NT2/D1 (cell line): ENCODE measurements at regions not wholly inside any gene's neighbourhood (a gene's known extent, or its start where the extent isn't known, plus 50 kb on each side); places are given as distances from the start of the nearest gene placed in this dataset.

Experiments
- SUZ12 ChIP-seq: IDR thresholded peaks from 2 replicates; pipeline ENCODE4 v1.6.1; 2011; ENCODE audit not compliant: insufficient read length, insufficient read depth; ENCODE audit errors: extremely low read depth
- YY1 ChIP-seq: IDR thresholded peaks from 2 replicates; pipeline ENCODE4 v1.6.1; 2011; ENCODE audit not compliant: insufficient read length, insufficient read depth
- ZNF274 ChIP-seq: IDR thresholded peaks from 2 replicates; pipeline ENCODE4 v1.6.1; 2011; ENCODE audit warnings: mild to moderate bottlenecking, low read depth, low read length

DNA sequence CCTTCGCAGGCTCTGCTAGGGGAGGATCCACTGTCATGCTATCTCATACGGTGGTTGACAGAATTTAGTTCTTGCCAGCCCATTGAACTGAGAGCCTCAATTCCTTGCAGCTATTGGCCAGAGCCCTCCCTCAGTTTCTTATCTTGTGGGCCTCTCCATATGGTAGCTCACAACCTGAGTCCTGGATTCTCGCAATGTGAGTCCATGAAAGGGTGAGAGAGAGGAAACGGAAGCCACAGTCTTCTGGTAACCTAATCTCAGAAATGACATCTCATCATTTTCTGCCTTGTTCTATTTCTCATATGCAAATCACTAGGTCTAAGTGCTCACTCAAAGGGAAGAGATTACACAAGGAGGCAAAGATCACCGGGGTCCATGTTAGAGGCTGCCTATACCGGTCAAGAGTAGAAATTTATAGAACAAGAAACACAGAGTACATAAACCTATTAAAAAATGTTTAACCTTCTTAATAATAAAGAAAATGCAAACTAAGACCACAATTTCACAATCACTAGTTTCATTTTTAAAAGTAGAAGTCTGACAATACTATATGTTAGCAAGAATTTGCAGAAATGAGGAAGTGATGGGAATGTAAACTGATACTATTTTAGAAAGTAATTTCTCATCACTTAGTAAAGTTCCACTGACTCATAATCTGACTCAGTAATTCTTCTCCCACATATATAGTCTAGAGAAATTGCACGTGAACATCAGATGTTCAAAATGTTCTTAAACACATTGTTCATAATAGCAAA, 378.4 kb upstream of the AGTR1 start:
- TF ChIP-seq YY1 = no peak
- TF ChIP-seq SUZ12 = no peak
- no peak for TF ChIP-seq ZNF274
